ENCODE measurements at regions not wholly inside any gene's neighbourhood (a gene's known extent, or its start where the extent isn't known, plus 50 kb on each side); places are given as distances from the start of the nearest gene placed in this dataset.

- ATAC-seq (replicated peaks in 6 of 8), result peak in 2 of 8 experiments; percentile 16 to 17
- Histone ChIP-seq H3K4me1 (replicated peaks in 1 of 2) (no peaks in the 10 kb centered on the region), H3K4me3 (no peak overlapping the region), H3K27ac (no peak overlapping the region)
- in situ Hi-C loops (cut with MboI; ENCODE audit: low pct_unique_long_range_greater_than_20kb in 2 of 9, low sequenced_read_pairs in 9 of 9, unreplicated experiment in 9 of 9), result loop anchor here in 1 of 9 experiments (25.0 kb wide), 1 partner anchor 608 kb away; the partner anchor contains the start of gene ENC1
- 6 to 84% (median 78%) methylated on average over 1 to 4 of the region's 4 CpGs; no CpG with 5 or more reads in 1 of the 10 experiments for WGBS, 10 experiments
These were observed 403.0 kb downstream of the ARHGEF28 start for GRCh38 chr5:74028976-74029375.

GRCh38 chr5:74028406-74028805 is 402.4 kb downstream of the ARHGEF28 start:
- in situ Hi-C loops (cut with MboI; ENCODE audit: low pct_unique_long_range_greater_than_20kb in 2 of 9, low sequenced_read_pairs in 9 of 9, unreplicated experiment in 9 of 9), result loop anchor here in 1 of 9 experiments (25.0 kb wide), 1 partner anchor 609 kb away; the partner anchor contains the start of gene ENC1
- WGBS, 10 experiments, result 54 to 100% (median 77%) methylated on average over 1 to 3 of the region's 3 CpGs; no CpG with 5 or more reads in 2 of the 10 experiments

DNA sequence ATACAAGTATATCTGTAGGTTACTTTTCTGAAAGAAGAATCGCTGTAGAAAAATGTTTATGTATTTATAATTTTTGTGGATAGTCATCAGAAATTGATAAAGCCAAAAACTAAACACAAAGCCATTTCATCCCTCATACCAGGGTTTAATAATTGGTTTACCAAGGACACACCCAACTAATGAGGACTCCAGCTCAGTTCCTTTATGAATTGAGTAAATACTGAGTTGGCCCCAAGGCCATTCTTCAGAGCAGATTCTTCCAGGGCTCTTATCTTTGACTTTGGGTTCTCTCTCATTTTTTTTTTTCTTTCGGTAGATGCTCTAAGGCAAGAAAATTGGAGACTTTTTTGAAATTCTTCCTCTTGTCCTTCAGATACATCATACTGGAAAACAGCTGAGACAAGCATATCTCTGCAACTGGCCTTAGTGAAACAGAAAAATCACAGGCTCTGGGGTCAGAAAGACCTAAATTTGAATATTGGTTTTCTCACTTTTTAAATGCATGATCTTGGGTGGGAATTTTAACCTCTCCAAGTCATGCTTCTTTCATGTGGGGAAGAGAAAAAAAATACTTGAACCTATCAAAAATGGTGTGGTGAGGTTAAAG is 401.8 kb downstream of the ARHGEF28 start:
- in situ Hi-C loops (cut with MboI; ENCODE audit: low pct_unique_long_range_greater_than_20kb in 2 of 9, low sequenced_read_pairs in 9 of 9, unreplicated experiment in 9 of 9), result loop anchor here in 1 of 9 experiments (25.0 kb wide), 1 partner anchor 609 kb away; the partner anchor contains the start of gene ENC1
- 83 to 100% (median 100%) methylated on average over 1 to 2 of the region's 2 CpGs; no CpG with 5 or more reads in 1 of the 10 experiments for WGBS, 10 experiments
- no peak for ATAC-seq (replicated peaks in 6 of 8)
- Histone ChIP-seq H3K4me3 (no peak overlapping the region), H3K27ac (no peak overlapping the region), H3K4me1 (replicated peaks in 1 of 2) (no peaks in the 10 kb centered on the region)

More at GRCh38 chr5:74028406-74028805, 402.4 kb downstream of the ARHGEF28 start:
- peak in 1 of 8 experiments; percentile 21 for ATAC-seq (replicated peaks in 6 of 8)
- H3K27ac ChIP-seq, result no peak overlapping the region
- H3K4me3 ChIP-seq, result no peak overlapping the region
- no peaks in the 10 kb centered on the region for H3K4me1 ChIP-seq (replicated peaks in 1 of 2)

DNA sequence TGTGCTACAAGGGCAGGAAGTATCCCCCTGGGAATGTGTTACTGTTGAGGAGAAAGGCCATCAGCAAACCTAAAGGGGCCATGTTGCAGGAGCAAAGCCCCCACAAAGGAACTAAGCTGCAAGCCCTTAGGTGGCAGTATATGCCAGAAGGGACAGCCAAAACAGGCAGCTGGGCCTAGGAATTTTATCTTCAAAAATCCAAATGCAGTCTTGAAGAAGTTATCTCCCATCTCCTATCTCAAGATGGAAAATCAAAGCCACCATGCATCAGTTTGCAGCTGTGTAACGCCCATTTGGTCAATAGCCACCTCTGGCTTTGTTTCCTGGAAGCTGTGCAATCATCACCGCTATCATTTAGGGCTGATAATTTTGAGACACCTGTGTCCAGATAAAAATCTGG is 400.3 kb downstream of the ARHGEF28 start:
- in situ Hi-C loops (cut with MboI; ENCODE audit: low pct_unique_long_range_greater_than_20kb in 2 of 9, low sequenced_read_pairs in 9 of 9, unreplicated experiment in 9 of 9), result loop anchor here in 1 of 9 experiments (25.0 kb wide), 1 partner anchor 611 kb away; the partner anchor contains the start of gene ENC1
- H3K27ac ChIP-seq, result no peak overlapping the region
- 86 to 100% (median 96%) methylated on average over 1 to 2 of the region's 2 CpGs; no CpG with 5 or more reads in 4 of the 10 experiments for WGBS, 10 experiments
- no peak overlapping the region for H3K4me3 ChIP-seq
- no peak for ATAC-seq (replicated peaks in 6 of 8)
- no peaks in the 10 kb centered on the region for H3K4me1 ChIP-seq (replicated peaks in 1 of 2)

DNA sequence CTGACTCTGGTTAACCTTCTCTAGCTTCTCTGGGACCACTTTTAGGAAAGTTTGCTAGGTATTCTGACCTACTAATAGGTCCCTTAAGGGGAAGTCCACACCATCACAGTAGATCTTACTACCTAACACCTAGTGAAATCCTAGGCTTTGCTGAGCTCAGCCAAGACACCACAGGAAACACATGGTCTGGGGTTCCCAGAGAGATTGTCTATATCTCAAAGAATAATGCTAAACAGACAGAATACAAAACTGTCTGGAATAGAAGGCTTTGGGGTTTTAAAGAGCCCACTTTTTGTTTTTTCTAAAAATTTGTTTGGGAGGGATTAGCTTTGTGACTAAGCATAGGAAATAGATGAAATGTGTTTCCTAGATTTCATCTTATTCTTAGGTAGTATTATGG is 395.1 kb downstream of the ARHGEF28 start:
- ATAC-seq (replicated peaks in 6 of 8), result no peak
- in situ Hi-C loops (cut with MboI; ENCODE audit: low pct_unique_long_range_greater_than_20kb in 2 of 9, low sequenced_read_pairs in 9 of 9, unreplicated experiment in 9 of 9), result no loop called here
- H3K4me3 ChIP-seq, result no peak overlapping the region
- no peaks in the 10 kb centered on the region for H3K4me1 ChIP-seq (replicated peaks in 1 of 2)
- H3K27ac ChIP-seq, result no peak overlapping the region

DNA sequence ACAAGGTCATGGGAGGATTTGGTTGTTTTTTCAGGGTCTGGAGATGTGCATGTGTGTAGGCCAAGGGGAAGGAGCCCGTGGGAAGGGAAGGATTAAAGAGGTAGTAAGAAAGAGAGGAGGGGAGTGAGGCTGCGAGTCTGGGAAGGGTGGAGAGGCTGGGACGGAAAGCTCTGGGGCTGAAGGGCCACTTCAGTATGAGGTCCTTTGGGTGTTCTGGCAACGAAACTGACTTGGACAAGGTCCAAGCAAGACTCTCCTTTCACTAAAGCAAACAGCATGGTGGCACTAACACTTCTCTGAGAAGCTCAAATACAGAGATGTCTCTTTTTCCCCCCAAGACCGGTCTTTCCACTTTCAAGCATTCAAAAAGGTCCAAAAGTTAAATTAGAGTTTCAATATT is 394.5 kb downstream of the ARHGEF28 start:
- no peak for ATAC-seq (replicated peaks in 6 of 8)
- 0 to 100% (median 78%) methylated on average over 1 to 5 of the region's 5 CpGs; no CpG with 5 or more reads in 1 of the 10 experiments for WGBS, 10 experiments
- Histone ChIP-seq H3K4me3 (no peak overlapping the region), H3K4me1 (replicated peaks in 1 of 2) (no peaks in the 10 kb centered on the region), H3K27ac (no peak overlapping the region)
- in situ Hi-C loops (cut with MboI; ENCODE audit: low pct_unique_long_range_greater_than_20kb in 2 of 9, low sequenced_read_pairs in 9 of 9, unreplicated experiment in 9 of 9), result no loop called here

GRCh38 chr5:74019923-74020322 is 393.9 kb downstream of the ARHGEF28 start:
- in situ Hi-C loops (cut with MboI; ENCODE audit: low pct_unique_long_range_greater_than_20kb in 2 of 9, low sequenced_read_pairs in 9 of 9, unreplicated experiment in 9 of 9), result no loop called here
- Histone ChIP-seq H3K27ac (no peak overlapping the region), H3K4me3 (no peak overlapping the region), H3K4me1 (replicated peaks in 1 of 2) (no peaks in the 10 kb centered on the region)
- 40 to 100% (median 86%) methylated on average over 2 to 5 of the region's 5 CpGs; no CpG with 5 or more reads in 1 of the 10 experiments for WGBS, 10 experiments
- peak in 1 of 8 experiments; percentile 45 for ATAC-seq (replicated peaks in 6 of 8)

DNA sequence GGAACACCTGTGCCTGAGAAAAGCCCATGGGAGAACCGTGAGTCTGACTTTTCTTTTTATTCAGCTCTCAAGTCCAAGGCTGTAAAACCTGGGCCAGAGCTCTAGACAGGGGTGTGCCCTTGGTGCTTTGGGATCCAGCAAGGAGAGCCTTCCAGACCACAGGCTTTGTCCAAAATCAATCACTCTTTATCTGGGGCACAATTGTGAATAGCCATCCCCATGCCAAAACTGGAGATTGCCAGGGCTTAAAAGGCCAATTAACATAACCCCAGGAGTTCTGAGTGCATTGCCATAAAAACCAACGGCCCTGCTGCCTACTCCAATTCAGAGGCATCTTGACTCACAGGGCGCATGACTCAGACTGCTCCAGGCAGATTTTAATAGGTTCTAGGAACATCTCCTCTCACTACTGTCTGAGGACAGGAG is 391.8 kb downstream of the ARHGEF28 start:
- ATAC-seq (replicated peaks in 6 of 8), result peak in 4 of 8 experiments; percentile 25 to 92 (median 49)

DNA sequence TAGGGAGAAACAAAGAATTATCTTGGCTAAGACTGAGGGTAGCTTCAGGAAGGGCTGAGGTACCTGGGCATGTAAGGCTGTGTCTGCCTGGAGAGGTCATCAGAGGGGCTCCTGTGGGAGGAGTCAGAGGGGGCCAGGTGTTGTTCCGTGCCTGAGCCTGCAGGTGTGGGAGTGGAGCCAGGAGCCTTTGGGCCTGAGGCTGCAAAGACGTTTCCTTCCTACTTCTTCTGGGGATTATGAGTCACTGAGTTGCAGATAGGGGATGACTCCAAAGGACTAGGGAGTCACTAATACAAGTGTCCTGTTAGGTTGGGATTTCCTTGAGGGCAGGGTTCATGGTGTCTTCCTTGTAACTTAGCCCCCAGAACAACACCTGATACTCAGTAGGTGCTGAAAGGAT is 391.1 kb downstream of the ARHGEF28 start:
- no peak for ATAC-seq (replicated peaks in 6 of 8)
- Histone ChIP-seq H3K4me3 (no peak overlapping the region), H3K27ac (no peak overlapping the region), H3K4me1 (replicated peaks in 1 of 2) (no peaks in the 10 kb centered on the region)
- 67 to 86% (median 71%) methylated on average over 1 of the region's 2 CpGs; no CpG with 5 or more reads in 7 of the 10 experiments for WGBS, 10 experiments
- in situ Hi-C loops (cut with MboI; ENCODE audit: low pct_unique_long_range_greater_than_20kb in 2 of 9, low sequenced_read_pairs in 9 of 9, unreplicated experiment in 9 of 9), result no loop called here

More for the DNA sequence above, 391.8 kb downstream of the ARHGEF28 start:
- in situ Hi-C loops (cut with MboI; ENCODE audit: low pct_unique_long_range_greater_than_20kb in 2 of 9, low sequenced_read_pairs in 9 of 9, unreplicated experiment in 9 of 9), result no loop called here
- Histone ChIP-seq H3K4me1 (replicated peaks in 1 of 2) (no peaks in the 10 kb centered on the region), H3K4me3 (no peak overlapping the region), H3K27ac (no peak overlapping the region)
- 0 to 80% (median 44%) methylated on average over 1 to 3 of the region's 3 CpGs; no CpG with 5 or more reads in 3 of the 10 experiments for WGBS, 10 experiments

GRCh38 chr5:74016373-74016772 is 390.4 kb downstream of the ARHGEF28 start:
- Histone ChIP-seq H3K27ac (no peak overlapping the region), H3K4me3 (no peak overlapping the region), H3K4me1 (replicated peaks in 1 of 2) (no peaks in the 10 kb centered on the region)
- 70 to 100% (median 87%) methylated on average over 1 to 3 of the region's 4 CpGs; no CpG with 5 or more reads in 2 of the 10 experiments for WGBS, 10 experiments
- in situ Hi-C loops (cut with MboI; ENCODE audit: low pct_unique_long_range_greater_than_20kb in 2 of 9, low sequenced_read_pairs in 9 of 9, unreplicated experiment in 9 of 9), result no loop called here
- ATAC-seq (replicated peaks in 6 of 8), result no peak

DNA sequence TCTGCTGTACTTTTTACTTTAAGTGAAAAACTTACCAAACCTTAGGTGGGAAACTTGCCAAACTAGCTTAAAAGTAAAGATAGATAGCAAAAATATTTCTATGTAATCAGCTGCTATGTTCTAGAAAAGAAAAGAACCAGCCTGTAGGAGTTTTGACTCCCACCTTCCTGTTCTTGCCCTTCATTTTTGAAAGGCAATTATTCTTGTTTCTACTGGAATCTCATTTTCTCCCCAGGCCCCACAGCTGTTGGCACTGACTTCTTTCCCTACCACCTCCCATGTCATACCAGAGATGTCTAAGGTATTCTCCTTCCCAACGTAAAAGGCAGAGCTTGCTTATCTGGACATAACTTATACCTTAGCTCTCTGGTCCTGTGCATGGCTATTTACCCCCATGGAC is 389.7 kb downstream of the ARHGEF28 start:
- in situ Hi-C loops (cut with MboI; ENCODE audit: low pct_unique_long_range_greater_than_20kb in 2 of 9, low sequenced_read_pairs in 9 of 9, unreplicated experiment in 9 of 9), result no loop called here
- no peak for ATAC-seq (replicated peaks in 6 of 8)

DNA sequence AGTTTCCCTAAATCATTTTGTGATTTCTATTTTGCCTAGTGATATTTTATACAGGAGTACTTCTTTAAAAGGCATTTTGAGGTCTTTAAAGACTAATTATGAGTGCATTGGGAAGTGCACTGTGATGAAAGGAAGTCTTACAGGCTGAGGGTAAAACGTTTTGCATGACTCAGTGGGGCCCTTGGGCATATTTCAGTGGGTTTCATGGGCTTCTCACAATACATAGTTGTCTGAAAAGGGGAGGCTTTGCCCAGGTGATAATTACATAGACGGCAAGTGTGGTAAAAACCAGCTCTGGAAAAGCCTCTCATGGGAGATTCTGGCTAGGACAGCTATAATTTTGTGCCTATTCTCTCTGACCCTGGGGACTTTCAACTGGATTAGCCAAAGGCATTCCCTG is 387.2 kb downstream of the ARHGEF28 start:
- ATAC-seq (replicated peaks in 6 of 8), result no peak
- no peaks in the 10 kb centered on the region for H3K4me1 ChIP-seq (replicated peaks in 1 of 2)
- 25 to 80% (median 45%) methylated on average over 1 to 2 of the region's 2 CpGs; no CpG with 5 or more reads in 5 of the 10 experiments for WGBS, 10 experiments
- H3K4me3 ChIP-seq, result no peak overlapping the region
- in situ Hi-C loops (cut with MboI; ENCODE audit: low pct_unique_long_range_greater_than_20kb in 2 of 9, low sequenced_read_pairs in 9 of 9, unreplicated experiment in 9 of 9), result no loop called here
- H3K27ac ChIP-seq, result no peak overlapping the region

More for the DNA sequence above, 389.7 kb downstream of the ARHGEF28 start:
- 88 to 100% (median 89%) methylated on average over 1 of the region's 1 CpG; no CpG with 5 or more reads in 5 of the 10 experiments for WGBS, 10 experiments
- H3K27ac ChIP-seq, result no peak overlapping the region
- H3K4me1 ChIP-seq (replicated peaks in 1 of 2), result no peaks in the 10 kb centered on the region
- H3K4me3 ChIP-seq, result no peak overlapping the region

GRCh38 chr5:74009502-74009901 is 383.5 kb downstream of the ARHGEF28 start:
- Histone ChIP-seq H3K27ac (no peak overlapping the region), H3K4me3 (no peak overlapping the region), H3K4me1 (replicated peaks in 1 of 2) (no peaks in the 10 kb centered on the region)
- in situ Hi-C loops (cut with MboI; ENCODE audit: low pct_unique_long_range_greater_than_20kb in 2 of 9, low sequenced_read_pairs in 9 of 9, unreplicated experiment in 9 of 9), result no loop called here
- no peak for ATAC-seq (replicated peaks in 6 of 8)
- WGBS, 10 experiments, result 0 to 100% (median 65%) methylated on average over 1 of the region's 1 CpG; no CpG with 5 or more reads in 4 of the 10 experiments
